IPS-NIHi11 (cell line): ENCODE measurements at regions not wholly inside any gene's neighbourhood (a gene's known extent, or its start where the extent isn't known, plus 50 kb on each side); places are given as distances from the start of the nearest gene placed in this dataset.
"Not testable (repeated sequence)": the region's sequence is repeated elsewhere in the genome, so short reads cannot be mapped to it uniquely, and the experiment has no call there.

Experiments used
- DNase-seq: peaks from one replicate; pipeline ENCODE4 v3.0.0; 2012; ENCODE audit warnings: mixed read lengths, low spot score

- DNase-seq: not testable (repeated sequence)
Observed at GRCh38 chr2:131639001-131639620, 111.4 kb downstream of the CCDC74A start.

GRCh38 chr2:131641414-131642206 is 113.9 kb downstream of the CCDC74A start:
- DNase-seq: no peak

GRCh38 chr2:131643180-131643579 is 115.5 kb downstream of the CCDC74A start:
- DNase-seq: not testable (repeated sequence)

- no peak for DNase-seq
Observed at GRCh38 chr2:131645177-131645765, 117.6 kb downstream of the CCDC74A start.

GRCh38 chr2:131646220-131646619 is 118.5 kb downstream of the CCDC74A start:
- DNase-seq: not testable (repeated sequence)

GRCh38 chr2:131646669-131647297 is 119.1 kb downstream of the CCDC74A start:
- no peak for DNase-seq

- not testable (repeated sequence) for DNase-seq
Observed at GRCh38 chr2:131648565-131648964, 120.9 kb downstream of the CCDC74A start.

GRCh38 chr2:131652246-131652645 is 124.6 kb downstream of the CCDC74A start:
- not testable (repeated sequence) for DNase-seq

GRCh38 chr2:131654107-131654506 is 126.4 kb downstream of the CCDC74A start:
- not testable (repeated sequence) for DNase-seq

GRCh38 chr2:131656816-131657633 is 129.3 kb downstream of the CCDC74A start:
- no peak for DNase-seq

GRCh38 chr2:131657895-131658768 is 130.4 kb downstream of the CCDC74A start:
- no peak for DNase-seq

- no peak for DNase-seq
Observed at GRCh38 chr2:131658769-131659131, 131.1 kb downstream of the CCDC74A start.

- DNase-seq: no peak
Observed at GRCh38 chr2:131659168-131659572, 131.5 kb downstream of the CCDC74A start.

GRCh38 chr2:131661101-131661782 is 133.6 kb downstream of the CCDC74A start:
- not testable (repeated sequence) for DNase-seq

- not testable (repeated sequence) for DNase-seq
Observed at GRCh38 chr2:131661884-131662535, 134.3 kb downstream of the CCDC74A start.

GRCh38 chr2:131663501-131663900 is 135.8 kb downstream of the CCDC74A start:
- not testable (repeated sequence) for DNase-seq

- DNase-seq: not testable (repeated sequence)
Observed at GRCh38 chr2:131665716-131666115, 138.0 kb downstream of the CCDC74A start.

- DNase-seq: not testable (repeated sequence)
Observed at GRCh38 chr2:131668794-131669540, 141.3 kb downstream of the CCDC74A start.
